ENCODE measurements at regions not wholly inside any gene's neighbourhood (a gene's known extent, or its start where the extent isn't known, plus 50 kb on each side); places are given as distances from the start of the nearest gene placed in this dataset.

- Histone ChIP-seq H3K4me1 (no peaks in the 10 kb centered on the region), H3K9me3 (no peaks in the 10 kb centered on the region), H3K27me3 (no peaks in the 10 kb centered on the region), H3K36me3 (no peaks in the 10 kb centered on the region), H3K27ac (no peak overlapping the region), H3K4me3 (no peak overlapping the region)
- no peak for TF ChIP-seq POLR2A (IDR thresholded peaks at IDR 0.05)
- TF ChIP-seq POLR2AphosphoS5 (IDR thresholded peaks at IDR 0.05): no peak
- TF ChIP-seq, protein P1, sequence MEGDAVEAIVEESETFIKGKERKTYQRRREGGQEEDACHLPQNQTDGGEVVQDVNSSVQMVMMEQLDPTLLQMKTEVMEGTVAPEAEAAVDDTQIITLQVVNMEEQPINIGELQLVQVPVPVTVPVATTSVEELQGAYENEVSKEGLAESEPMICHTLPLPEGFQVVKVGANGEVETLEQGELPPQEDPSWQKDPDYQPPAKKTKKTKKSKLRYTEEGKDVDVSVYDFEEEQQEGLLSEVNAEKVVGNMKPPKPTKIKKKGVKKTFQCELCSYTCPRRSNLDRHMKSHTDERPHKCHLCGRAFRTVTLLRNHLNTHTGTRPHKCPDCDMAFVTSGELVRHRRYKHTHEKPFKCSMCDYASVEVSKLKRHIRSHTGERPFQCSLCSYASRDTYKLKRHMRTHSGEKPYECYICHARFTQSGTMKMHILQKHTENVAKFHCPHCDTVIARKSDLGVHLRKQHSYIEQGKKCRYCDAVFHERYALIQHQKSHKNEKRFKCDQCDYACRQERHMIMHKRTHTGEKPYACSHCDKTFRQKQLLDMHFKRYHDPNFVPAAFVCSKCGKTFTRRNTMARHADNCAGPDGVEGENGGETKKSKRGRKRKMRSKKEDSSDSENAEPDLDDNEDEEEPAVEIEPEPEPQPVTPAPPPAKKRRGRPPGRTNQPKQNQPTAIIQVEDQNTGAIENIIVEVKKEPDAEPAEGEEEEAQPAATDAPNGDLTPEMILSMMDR (IDR thresholded peaks at IDR 0.05): no peak
- TF ChIP-seq EP300 (IDR thresholded peaks at IDR 0.05): no peak
- WGBS: 59% methylated on average over 7 of the region's 7 CpGs
- no peak for DNase-seq (ENCODE audit: low spot score in 2 of 2)
Measured at GRCh38 chr11:133724116-133724515, 121.2 kb downstream of the SPATA19 start.

GRCh38 chr11:133723056-133723455, 122.3 kb downstream of the SPATA19 start:
- WGBS: 48% methylated on average over 1 of the region's 1 CpG

DNA sequence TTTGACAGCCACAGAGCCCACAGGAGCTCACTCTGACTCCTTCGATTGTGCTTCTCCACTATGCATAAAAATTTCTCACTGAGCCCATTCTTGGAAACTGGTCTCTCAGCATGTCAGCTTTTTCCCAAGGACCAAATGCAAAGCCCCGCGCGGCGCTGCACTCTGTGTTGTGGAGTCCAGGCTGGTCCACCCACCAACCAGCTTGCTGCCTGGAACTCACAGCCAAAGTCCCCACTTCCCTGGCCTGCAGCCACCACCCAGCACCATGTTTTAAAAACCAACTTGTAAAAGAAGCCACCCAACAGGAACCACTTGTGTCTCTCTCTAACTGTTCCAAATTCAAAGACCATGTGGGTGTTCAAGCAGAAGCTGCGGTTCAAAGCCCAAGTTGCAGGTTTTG, 124.4 kb downstream of the SPATA19 start:
- DNase-seq (ENCODE audit: low spot score in 2 of 2): no peak
- Histone ChIP-seq H3K9me3 (no peaks in the 10 kb centered on the region), H3K4me1 (no peaks in the 10 kb centered on the region), H3K27me3 (no peaks in the 10 kb centered on the region), H3K27ac (no peak overlapping the region), H3K4me3 (no peak overlapping the region), H3K36me3 (no peaks in the 10 kb centered on the region)
- WGBS: 86% methylated on average over 6 of the region's 6 CpGs
- TF ChIP-seq EP300 (IDR thresholded peaks at IDR 0.05) (no peak), POLR2AphosphoS5 (IDR thresholded peaks at IDR 0.05) (no peak), POLR2A (IDR thresholded peaks at IDR 0.05) (no peak)
- TF ChIP-seq, protein P1 (IDR thresholded peaks at IDR 0.05): no peak

More at GRCh38 chr11:133723056-133723455, 122.3 kb downstream of the SPATA19 start:
- no peak overlapping the region for H3K27ac ChIP-seq
- no peaks in the 10 kb centered on the region for H3K4me1 ChIP-seq
- no peak overlapping the region for H3K4me3 ChIP-seq
- H3K27me3 ChIP-seq: no peaks in the 10 kb centered on the region
- H3K9me3 ChIP-seq: no peaks in the 10 kb centered on the region
- no peak for DNase-seq (ENCODE audit: low spot score in 2 of 2)
- H3K36me3 ChIP-seq: no peaks in the 10 kb centered on the region
- TF ChIP-seq POLR2AphosphoS5 (IDR thresholded peaks at IDR 0.05) (no peak), EP300 (IDR thresholded peaks at IDR 0.05) (no peak), POLR2A (IDR thresholded peaks at IDR 0.05) (no peak)
- TF ChIP-seq, protein P1 (IDR thresholded peaks at IDR 0.05): no peak

- H3K36me3 ChIP-seq: no peaks in the 10 kb centered on the region
Measured at GRCh38 chr11:133719532-133720235, 125.6 kb downstream of the SPATA19 start.

GRCh38 chr11:133718831-133719230, 126.5 kb downstream of the SPATA19 start:
- Histone ChIP-seq H3K27me3 (no peaks in the 10 kb centered on the region), H3K9me3 (no peaks in the 10 kb centered on the region), H3K27ac (no peak overlapping the region), H3K4me1 (no peaks in the 10 kb centered on the region), H3K4me3 (no peak overlapping the region), H3K36me3 (no peaks in the 10 kb centered on the region)
- DNase-seq (ENCODE audit: low spot score in 2 of 2): no peak
- no peak for TF ChIP-seq POLR2A (IDR thresholded peaks at IDR 0.05)
- TF ChIP-seq, protein P1 (IDR thresholded peaks at IDR 0.05): no peak
- TF ChIP-seq POLR2AphosphoS5 (IDR thresholded peaks at IDR 0.05): no peak
- WGBS: 74% methylated on average over 5 of the region's 5 CpGs

More at GRCh38 chr11:133719532-133720235, 125.6 kb downstream of the SPATA19 start:
- no peaks in the 10 kb centered on the region for H3K9me3 ChIP-seq
- no peak overlapping the region for H3K27ac ChIP-seq
- no peak for DNase-seq (ENCODE audit: low spot score in 2 of 2)
- no peaks in the 10 kb centered on the region for H3K4me1 ChIP-seq
- TF ChIP-seq EP300 (IDR thresholded peaks at IDR 0.05) (no peak), POLR2AphosphoS5 (IDR thresholded peaks at IDR 0.05) (no peak), POLR2A (IDR thresholded peaks at IDR 0.05) (no peak)
- TF ChIP-seq, protein P1 (IDR thresholded peaks at IDR 0.05): no peak
- H3K4me3 ChIP-seq: no peak overlapping the region
- H3K27me3 ChIP-seq: no peaks in the 10 kb centered on the region
- 80% methylated on average over 14 of the region's 17 CpGs for WGBS

All from suprapubic skin (tissue), 4 donors.